Type B pancreatic cell (in vitro differentiated cells): ENCODE measurements at regions not wholly inside any gene's neighbourhood (a gene's known extent, or its start where the extent isn't known, plus 50 kb on each side); places are given as distances from the start of the nearest gene placed in this dataset.

Experiments
- DNase-seq: peaks from one replicate; pipeline ENCODE4 v3.0.0; 2021; ENCODE audit warnings: mixed read lengths; ENCODE audit not compliant: unreplicated experiment; ENCODE audit errors: extremely low spot score
- H3K27ac Mint-ChIP-seq: 2 replicates; pipeline ENCODE4 v1.8.0; 2021; ENCODE audit warnings: mild to moderate bottlenecking, mixed read lengths
- H3K27me3 Mint-ChIP-seq: 2 replicates; pipeline ENCODE4 v1.8.0; 2021; ENCODE audit warnings: mixed read lengths
- H3K36me3 Mint-ChIP-seq: 2 replicates; pipeline ENCODE4 v1.8.0; 2021; ENCODE audit warnings: mixed read lengths
- H3K4me1 Mint-ChIP-seq: one replicate; pipeline ENCODE4 v1.8.0; 2021; ENCODE audit warnings: mixed read lengths; ENCODE audit not compliant: unreplicated experiment
- H3K4me3 Mint-ChIP-seq: 2 replicates; pipeline ENCODE4 v1.8.0; 2021; ENCODE audit warnings: mild to moderate bottlenecking, mixed read lengths
- H3K9me3 Mint-ChIP-seq: 2 replicates; pipeline ENCODE4 v1.8.0; 2021; ENCODE audit warnings: mixed read lengths
- TF ChIP-seq, protein P1 (sequence below): fragments of 200-600 bp; sonication (generic); conservative IDR thresholded peaks from 2 replicates; pipeline ENCODE4 v1.5.0; 2021; ENCODE audit warnings: antibody characterized with exemption, mild to moderate bottlenecking

DNA sequence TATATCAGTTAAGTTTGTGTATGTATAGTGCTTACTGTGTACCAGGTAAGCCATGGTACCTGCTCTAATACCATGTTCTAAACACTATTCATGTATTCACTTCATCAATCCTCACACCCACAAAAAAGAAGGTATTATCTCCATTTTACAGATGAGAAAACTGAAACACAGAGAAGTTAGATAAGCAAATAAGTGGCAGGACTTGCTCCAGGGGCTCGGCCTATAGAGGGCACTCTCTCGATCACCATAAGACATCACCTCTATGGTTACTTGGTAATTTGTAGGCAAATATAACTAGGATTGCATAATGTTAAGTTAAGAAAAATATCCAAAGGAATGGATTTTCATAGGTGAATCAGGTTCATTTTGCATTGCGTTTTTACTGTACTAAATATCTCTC is 118.1 kb upstream of the FN1 start:
- H3K4me1 Mint-ChIP-seq: peaks cover 4% of the 10 kb centered on the region

DNA sequence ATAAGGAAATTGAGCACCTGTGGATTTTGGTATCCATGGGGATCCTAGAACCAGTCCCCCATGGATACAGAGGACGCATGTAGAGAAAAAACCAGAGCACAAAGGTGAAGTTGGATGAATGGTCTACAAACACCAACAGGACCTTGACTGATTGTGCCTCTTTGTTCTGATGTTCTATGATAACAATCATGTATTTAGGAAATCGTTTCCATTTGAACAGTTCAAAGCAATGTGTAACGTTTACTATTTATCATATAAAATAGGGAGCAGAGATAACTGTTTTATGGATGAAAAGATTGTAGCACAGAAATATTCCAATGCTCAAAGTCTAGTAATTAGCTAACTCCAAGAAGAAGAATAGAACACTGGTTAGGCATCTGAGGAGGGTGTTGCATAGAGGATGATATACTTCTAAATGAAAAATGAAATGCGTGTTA is 116.3 kb upstream of the FN1 start:
- Mint-ChIP-seq H3K4me3 (no peak overlapping the region), H3K36me3 (no peaks in the 10 kb centered on the region), H3K27me3 (no peaks in the 10 kb centered on the region), H3K9me3 (no peaks in the 10 kb centered on the region), H3K4me1 (no peaks in the 10 kb centered on the region), H3K27ac (no peak overlapping the region)
- DNase-seq: no peak
- TF ChIP-seq, protein P1, sequence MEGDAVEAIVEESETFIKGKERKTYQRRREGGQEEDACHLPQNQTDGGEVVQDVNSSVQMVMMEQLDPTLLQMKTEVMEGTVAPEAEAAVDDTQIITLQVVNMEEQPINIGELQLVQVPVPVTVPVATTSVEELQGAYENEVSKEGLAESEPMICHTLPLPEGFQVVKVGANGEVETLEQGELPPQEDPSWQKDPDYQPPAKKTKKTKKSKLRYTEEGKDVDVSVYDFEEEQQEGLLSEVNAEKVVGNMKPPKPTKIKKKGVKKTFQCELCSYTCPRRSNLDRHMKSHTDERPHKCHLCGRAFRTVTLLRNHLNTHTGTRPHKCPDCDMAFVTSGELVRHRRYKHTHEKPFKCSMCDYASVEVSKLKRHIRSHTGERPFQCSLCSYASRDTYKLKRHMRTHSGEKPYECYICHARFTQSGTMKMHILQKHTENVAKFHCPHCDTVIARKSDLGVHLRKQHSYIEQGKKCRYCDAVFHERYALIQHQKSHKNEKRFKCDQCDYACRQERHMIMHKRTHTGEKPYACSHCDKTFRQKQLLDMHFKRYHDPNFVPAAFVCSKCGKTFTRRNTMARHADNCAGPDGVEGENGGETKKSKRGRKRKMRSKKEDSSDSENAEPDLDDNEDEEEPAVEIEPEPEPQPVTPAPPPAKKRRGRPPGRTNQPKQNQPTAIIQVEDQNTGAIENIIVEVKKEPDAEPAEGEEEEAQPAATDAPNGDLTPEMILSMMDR: no peak

More for the DNA sequence above, 118.1 kb upstream of the FN1 start:
- TF ChIP-seq, protein P1: no peak
- H3K4me3 Mint-ChIP-seq: no peak overlapping the region
- DNase-seq: no peak
- H3K9me3 Mint-ChIP-seq: no peaks in the 10 kb centered on the region
- H3K36me3 Mint-ChIP-seq: no peaks in the 10 kb centered on the region
- no peaks in the 10 kb centered on the region for H3K27me3 Mint-ChIP-seq
- no peak overlapping the region for H3K27ac Mint-ChIP-seq

DNA sequence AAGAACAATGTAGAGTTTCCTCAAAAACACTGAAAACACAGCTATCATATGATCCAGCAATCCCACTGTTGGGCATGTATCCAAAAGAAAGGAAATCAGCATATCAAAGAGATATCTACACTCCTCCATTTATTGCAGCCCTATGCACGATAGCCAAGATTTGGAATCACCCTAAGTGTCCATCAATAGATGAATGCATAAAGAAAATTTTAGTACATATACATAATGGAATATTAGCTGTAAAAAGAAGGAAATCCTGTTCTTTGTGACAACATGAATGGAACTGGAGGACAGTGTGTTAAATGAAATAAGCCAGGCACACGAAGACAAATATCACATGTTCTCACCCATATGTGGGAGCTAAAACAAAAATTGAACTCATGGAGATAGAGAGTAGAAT is 114.5 kb upstream of the FN1 start:
- H3K9me3 Mint-ChIP-seq: no peaks in the 10 kb centered on the region
- TF ChIP-seq, protein P1: no peak
- no peaks in the 10 kb centered on the region for H3K36me3 Mint-ChIP-seq
- H3K27ac Mint-ChIP-seq: no peak overlapping the region
- no peak for DNase-seq
- no peaks in the 10 kb centered on the region for H3K4me1 Mint-ChIP-seq
- H3K4me3 Mint-ChIP-seq: no peak overlapping the region
- no peaks in the 10 kb centered on the region for H3K27me3 Mint-ChIP-seq

DNA sequence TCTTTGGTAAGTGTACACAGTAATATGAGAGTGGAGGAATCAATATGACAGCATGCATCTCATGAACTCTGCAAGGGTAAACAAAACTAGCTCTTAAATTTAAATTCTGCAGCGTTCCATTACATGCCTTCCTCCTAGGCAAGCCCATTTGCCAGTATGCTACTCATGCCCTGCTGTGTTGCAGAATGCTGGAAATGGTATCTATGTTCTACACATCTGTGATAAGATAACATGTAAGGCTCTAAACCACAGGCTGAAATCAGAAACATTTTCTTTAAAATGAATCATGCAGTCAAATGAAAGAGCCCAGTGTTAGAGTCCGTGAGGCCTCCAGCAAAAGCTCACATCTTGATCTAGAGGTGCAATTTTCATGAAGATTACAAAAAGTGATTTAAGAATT is 112.8 kb upstream of the FN1 start:
- Mint-ChIP-seq H3K36me3 (no peaks in the 10 kb centered on the region), H3K4me3 (no peak overlapping the region), H3K27ac (no peak overlapping the region), H3K27me3 (no peaks in the 10 kb centered on the region), H3K4me1 (no peaks in the 10 kb centered on the region), H3K9me3 (no peaks in the 10 kb centered on the region)
- TF ChIP-seq, protein P1: no peak
- no peak for DNase-seq

DNA sequence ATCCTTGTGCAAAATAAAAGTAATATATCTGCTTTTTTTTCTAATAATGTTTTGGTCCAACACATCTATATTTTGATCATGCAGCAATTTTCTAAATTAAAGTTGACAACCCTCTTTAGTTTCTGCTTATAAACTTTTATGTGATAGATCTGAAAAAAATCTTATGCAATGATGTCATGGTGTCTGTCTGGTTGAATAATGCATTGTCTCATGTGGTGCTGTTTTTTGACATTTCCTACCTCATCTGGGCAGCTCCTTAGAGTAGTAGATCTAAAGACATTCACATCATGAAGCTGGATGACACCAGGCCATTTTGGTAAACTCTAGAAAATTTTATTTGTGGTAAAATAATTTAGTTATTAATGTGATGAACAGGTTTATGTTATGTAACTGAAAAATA is 106.8 kb upstream of the FN1 start:
- no peak for DNase-seq
- Mint-ChIP-seq H3K27ac (no peak overlapping the region), H3K27me3 (no peaks in the 10 kb centered on the region), H3K4me3 (no peak overlapping the region), H3K4me1 (peaks cover under 1% of the 10 kb centered on the region), H3K36me3 (no peaks in the 10 kb centered on the region), H3K9me3 (peaks cover 6% of the 10 kb centered on the region)
- TF ChIP-seq, protein P1: no peak

DNA sequence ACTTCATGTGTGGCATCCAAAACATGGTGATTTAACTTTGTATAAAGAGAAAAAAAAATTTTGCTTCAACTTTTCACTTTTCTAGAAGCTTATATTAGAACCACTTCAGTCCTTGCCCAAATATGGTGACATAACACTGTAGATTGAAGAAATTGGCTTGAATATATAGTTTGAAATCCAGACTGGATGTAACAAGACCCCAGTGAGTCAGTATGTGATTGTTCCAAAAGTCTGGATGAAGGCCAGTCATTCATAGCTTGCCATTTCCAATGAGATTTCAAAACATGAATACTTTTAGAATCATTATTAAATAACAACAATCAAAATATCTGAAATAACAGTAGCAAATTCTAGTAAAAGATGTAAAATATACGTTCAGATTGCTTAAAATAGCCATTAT is 104.8 kb upstream of the FN1 start:
- Mint-ChIP-seq H3K4me3 (no peak overlapping the region), H3K27me3 (no peaks in the 10 kb centered on the region), H3K9me3 (peaks cover 6% of the 10 kb centered on the region), H3K27ac (no peak overlapping the region), H3K36me3 (no peaks in the 10 kb centered on the region), H3K4me1 (peaks cover 9% of the 10 kb centered on the region)
- TF ChIP-seq, protein P1: no peak
- no peak for DNase-seq
